DOHH2 (cell line): ENCODE measurements at regions not wholly inside any gene's neighbourhood (a gene's known extent, or its start where the extent isn't known, plus 50 kb on each side); places are given as distances from the start of the nearest gene placed in this dataset.

ENCODE experiments used
- CTCF ChIP-seq: fragments of 200-600 bp; sonication (generic); IDR thresholded peaks from one replicate; pipeline ENCODE4 v1.5.1; 2014; ENCODE audit warnings: antibody characterized with exemption, mild to moderate bottlenecking, low read depth, low read length; ENCODE audit not compliant: poor library complexity, severe bottlenecking
- EZH2phosphoT487 ChIP-seq: fragments of 200-600 bp; sonication (generic); IDR thresholded peaks from 2 replicates; pipeline ENCODE4 v1.6.1; 2017; ENCODE audit warnings: borderline replicate concordance, mild to moderate bottlenecking, antibody characterized with exemption, low read length, moderate library complexity, mixed read lengths

- TF ChIP-seq EZH2phosphoT487 (no peak), CTCF (no peak)
These were observed 505.6 kb downstream of the IRX1 start for GRCh38 chr5:4101189-4101588.
